NCI-H2227 treated with DMSO at 0.1 percent for 48 hours (cell line): ENCODE measurements at regions not wholly inside any gene's neighbourhood (a gene's known extent, or its start where the extent isn't known, plus 50 kb on each side); places are given as distances from the start of the nearest gene placed in this dataset.
A peak's percentile ranks its signal among the peaks of the same experiment; 100 is the strongest.

Source experiments
- DNase-seq: peaks from one replicate; lab custom pipeline; 2025; lab: John Stamatoyannopoulos, UW

- DNase-seq, result no peak
Observed at GRCh38 chr14:96638041-96638855, 136.1 kb downstream of the PAPOLA start.

- DNase-seq, result no peak
Observed at GRCh38 chr14:96639550-96639949, 137.4 kb downstream of the PAPOLA start.

GRCh38 chr14:96648506-96649326 lies 146.5 kb downstream of the PAPOLA start:
- DNase-seq, result no peak

GRCh38 chr14:96649327-96649601 lies 147.1 kb downstream of the PAPOLA start:
- DNase-seq, result no peak

GRCh38 chr14:96653597-96653996 lies 143.6 kb upstream of the VRK1 start:
- DNase-seq, result no peak

- DNase-seq, result no peak
Observed at GRCh38 chr14:96658611-96659010, 138.6 kb upstream of the VRK1 start.

- DNase-seq, result no peak
Observed at GRCh38 chr14:96660123-96660522, 137.1 kb upstream of the VRK1 start.

- no peak for DNase-seq
Observed at GRCh38 chr14:96660667-96661066, 136.5 kb upstream of the VRK1 start.

GRCh38 chr14:96661244-96661969 lies 135.8 kb upstream of the VRK1 start:
- no peak for DNase-seq

- peak; percentile 86 for DNase-seq
Observed at GRCh38 chr14:96662116-96662970, 134.8 kb upstream of the VRK1 start.

GRCh38 chr14:96663076-96663475 lies 134.1 kb upstream of the VRK1 start:
- no peak for DNase-seq

- DNase-seq, result peak; percentile 37
Observed at GRCh38 chr14:96663491-96664067, 133.6 kb upstream of the VRK1 start.

GRCh38 chr14:96666088-96666487 lies 131.1 kb upstream of the VRK1 start:
- no peak for DNase-seq

GRCh38 chr14:96670391-96670790 lies 126.8 kb upstream of the VRK1 start:
- DNase-seq, result no peak

- no peak for DNase-seq
Observed at GRCh38 chr14:96671218-96671617, 126.0 kb upstream of the VRK1 start.

GRCh38 chr14:96673706-96674105 lies 123.5 kb upstream of the VRK1 start:
- DNase-seq, result no peak

GRCh38 chr14:96674121-96674520 lies 123.1 kb upstream of the VRK1 start:
- DNase-seq, result no peak

- no peak for DNase-seq
Observed at GRCh38 chr14:96676166-96676565, 121.0 kb upstream of the VRK1 start.

GRCh38 chr14:96681829-96682228 lies 115.4 kb upstream of the VRK1 start:
- DNase-seq, result no peak

- no peak for DNase-seq
Observed at GRCh38 chr14:96682401-96682800, 114.8 kb upstream of the VRK1 start.

GRCh38 chr14:96683562-96684289 lies 113.5 kb upstream of the VRK1 start:
- no peak for DNase-seq
